Left ventricle myocardium inferior (tissue), 1 donor: ENCODE measurements at regions not wholly inside any gene's neighbourhood (a gene's known extent, or its start where the extent isn't known, plus 50 kb on each side); places are given as distances from the start of the nearest gene placed in this dataset.

Source experiments
- DNase-seq: peaks from one replicate; pipeline ENCODE4 v3.0.0-alpha.2; 2020
- H3K27ac ChIP-seq: fragments of 200-600 bp; replicated peaks from 2 replicates; pipeline ENCODE4 v1.8.0; 2021
- H3K27me3 ChIP-seq: fragments of 200-600 bp; 2 replicates; pipeline ENCODE4 v1.8.0; 2021; ENCODE audit warnings: low read depth
- H3K36me3 ChIP-seq: fragments of 200-600 bp; 2 replicates; pipeline ENCODE4 v1.8.0; 2021
- H3K4me1 ChIP-seq: fragments of 200-600 bp; 2 replicates; pipeline ENCODE4 v1.8.0; 2021
- H3K4me3 ChIP-seq: fragments of 200-600 bp; 2 replicates; pipeline ENCODE4 v1.8.0; 2021; ENCODE audit warnings: mild to moderate bottlenecking, moderate library complexity
- H3K9me3 ChIP-seq: fragments of 200-600 bp; replicated peaks from 2 replicates; pipeline ENCODE4 v1.8.0; 2021
- intact Hi-C: fragments of 100-400 bp; cut with micrococcal nuclease; formaldehyde crosslinking; loops from one replicate; pipeline ENCODE4 v1.11.0; 2022
- TF ChIP-seq, protein P1 (sequence below): fragments of 200-600 bp; IDR thresholded peaks from 2 replicates; pipeline ENCODE4 v1.8.0; 2021; ENCODE audit warnings: antibody characterized with exemption, mild to moderate bottlenecking, borderline replicate concordance
- donor health status: DM: no; HTN: yes; CAD: no; lungs with severe emphysema.

DNA sequence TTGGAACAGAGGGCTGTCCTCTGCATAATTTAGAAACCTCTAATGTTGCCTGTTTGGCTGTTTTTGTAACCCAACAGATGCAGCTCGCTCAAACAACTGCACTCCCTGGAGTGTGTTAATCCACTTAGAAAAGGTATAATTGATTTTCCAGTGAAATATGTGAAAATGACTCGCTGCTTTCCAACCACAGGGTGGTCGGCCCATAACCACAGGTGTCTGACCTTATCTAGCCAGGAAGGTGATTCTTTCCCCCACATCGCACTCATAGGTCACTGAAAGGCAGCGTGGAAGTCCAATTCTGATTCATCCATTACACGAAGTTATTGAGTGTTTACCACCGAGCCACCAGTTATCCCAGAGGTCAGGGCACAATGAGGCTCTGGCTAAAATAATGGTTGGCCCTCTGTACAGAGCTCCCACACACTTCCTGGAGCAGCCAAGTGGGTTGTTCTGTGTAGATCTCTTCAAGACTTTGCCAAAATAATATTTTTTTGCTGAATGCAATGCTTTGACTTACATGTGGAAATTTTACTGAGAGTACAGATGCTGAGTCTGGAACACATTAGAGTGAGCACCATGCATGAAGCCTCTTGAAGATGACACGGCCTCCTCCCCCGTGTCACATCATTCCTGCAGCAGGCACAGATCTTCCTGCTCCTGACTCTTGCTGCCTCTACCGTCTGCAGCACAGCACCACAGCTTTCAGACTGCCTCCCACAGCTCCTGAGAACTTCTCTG lies 396.2 kb downstream of the ZNF516 start:
- Histone ChIP-seq H3K36me3 (no peaks in the 10 kb centered on the region), H3K4me1 (no peaks in the 10 kb centered on the region), H3K27ac (no peak overlapping the region), H3K27me3 (peaks cover 28% of the 10 kb centered on the region), H3K9me3 (peaks cover 26% of the 10 kb centered on the region), H3K4me3 (no peak overlapping the region)
- DNase-seq: no peak
- TF ChIP-seq, protein P1, sequence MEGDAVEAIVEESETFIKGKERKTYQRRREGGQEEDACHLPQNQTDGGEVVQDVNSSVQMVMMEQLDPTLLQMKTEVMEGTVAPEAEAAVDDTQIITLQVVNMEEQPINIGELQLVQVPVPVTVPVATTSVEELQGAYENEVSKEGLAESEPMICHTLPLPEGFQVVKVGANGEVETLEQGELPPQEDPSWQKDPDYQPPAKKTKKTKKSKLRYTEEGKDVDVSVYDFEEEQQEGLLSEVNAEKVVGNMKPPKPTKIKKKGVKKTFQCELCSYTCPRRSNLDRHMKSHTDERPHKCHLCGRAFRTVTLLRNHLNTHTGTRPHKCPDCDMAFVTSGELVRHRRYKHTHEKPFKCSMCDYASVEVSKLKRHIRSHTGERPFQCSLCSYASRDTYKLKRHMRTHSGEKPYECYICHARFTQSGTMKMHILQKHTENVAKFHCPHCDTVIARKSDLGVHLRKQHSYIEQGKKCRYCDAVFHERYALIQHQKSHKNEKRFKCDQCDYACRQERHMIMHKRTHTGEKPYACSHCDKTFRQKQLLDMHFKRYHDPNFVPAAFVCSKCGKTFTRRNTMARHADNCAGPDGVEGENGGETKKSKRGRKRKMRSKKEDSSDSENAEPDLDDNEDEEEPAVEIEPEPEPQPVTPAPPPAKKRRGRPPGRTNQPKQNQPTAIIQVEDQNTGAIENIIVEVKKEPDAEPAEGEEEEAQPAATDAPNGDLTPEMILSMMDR: no peak
- intact Hi-C loops: no loop called here

DNA sequence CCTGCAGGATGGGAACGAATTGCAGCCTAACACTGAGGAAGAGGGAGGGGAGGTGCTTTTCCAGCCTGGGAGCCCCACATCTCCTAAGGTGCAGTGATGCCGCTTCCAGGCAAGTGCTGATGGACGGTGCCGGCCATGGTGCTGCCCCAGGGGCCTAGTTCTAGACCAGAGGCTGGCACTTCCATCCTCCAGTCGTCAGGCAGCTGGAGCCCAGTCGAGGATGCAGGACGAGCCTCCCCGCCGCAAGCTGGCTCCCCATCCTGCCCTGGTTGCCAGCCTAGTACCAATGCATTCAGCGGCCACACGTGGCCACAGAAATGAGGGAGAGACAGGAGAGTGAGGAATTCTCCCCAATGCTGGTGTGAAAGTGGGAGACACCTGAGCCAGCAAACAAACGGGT lies 413.5 kb downstream of the ZNF516 start:
- DNase-seq: no peak
- Histone ChIP-seq H3K27ac (no peak overlapping the region), H3K36me3 (no peaks in the 10 kb centered on the region), H3K27me3 (no peaks in the 10 kb centered on the region), H3K9me3 (peaks cover 22% of the 10 kb centered on the region), H3K4me3 (no peak overlapping the region), H3K4me1 (no peaks in the 10 kb centered on the region)
- TF ChIP-seq, protein P1: no peak
- intact Hi-C loops: no loop called here

DNA sequence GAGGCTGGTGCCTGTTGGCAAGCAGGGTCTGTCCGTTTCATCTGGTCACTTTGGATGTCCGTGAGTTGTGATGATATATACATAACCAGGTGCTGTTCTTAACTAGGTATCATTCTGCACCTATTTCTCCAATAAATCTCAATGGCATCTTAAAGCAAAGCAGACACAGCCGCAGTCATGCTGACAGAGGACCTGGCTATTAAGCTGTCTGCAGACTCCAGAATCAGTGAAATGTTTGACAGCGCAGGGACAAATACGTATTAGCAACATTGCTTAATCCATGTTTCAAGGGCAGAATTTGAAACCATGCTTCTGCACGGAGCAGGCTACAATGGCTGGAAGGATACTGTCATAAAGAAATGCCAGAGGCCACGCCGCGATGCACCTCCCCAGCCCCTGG lies 414.6 kb downstream of the ZNF516 start:
- H3K27me3 ChIP-seq: no peaks in the 10 kb centered on the region
- no peaks in the 10 kb centered on the region for H3K36me3 ChIP-seq
- TF ChIP-seq, protein P1: no peak
- no peak overlapping the region for H3K27ac ChIP-seq
- no peak for DNase-seq
- H3K9me3 ChIP-seq: peaks cover 15% of the 10 kb centered on the region
- H3K4me3 ChIP-seq: no peak overlapping the region
- intact Hi-C loops: no loop called here
- H3K4me1 ChIP-seq: no peaks in the 10 kb centered on the region

DNA sequence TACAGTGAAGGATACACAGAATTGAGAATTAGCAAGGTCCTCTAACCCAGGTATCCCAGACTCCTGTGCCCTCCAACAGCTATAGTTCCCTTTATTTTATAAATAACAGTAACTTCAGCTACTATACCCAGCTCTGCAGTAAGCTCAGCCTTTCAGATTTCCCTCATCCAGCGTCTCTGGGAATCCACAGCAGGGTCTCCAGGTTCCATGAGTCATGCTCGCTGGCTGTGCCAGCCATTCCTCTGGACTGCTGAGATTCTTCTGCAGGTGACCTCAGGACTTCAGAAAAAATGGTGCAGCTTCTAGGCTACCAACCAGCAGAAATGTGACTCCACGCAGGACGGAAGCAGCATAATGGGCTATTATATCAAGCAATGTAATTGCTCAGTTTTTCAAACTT lies 419.3 kb downstream of the ZNF516 start:
- intact Hi-C loops: no loop called here
- H3K9me3 ChIP-seq: no peaks in the 10 kb centered on the region
- H3K27ac ChIP-seq: no peak overlapping the region
- H3K27me3 ChIP-seq: no peaks in the 10 kb centered on the region
- H3K4me1 ChIP-seq: no peaks in the 10 kb centered on the region
- H3K4me3 ChIP-seq: no peak overlapping the region
- no peaks in the 10 kb centered on the region for H3K36me3 ChIP-seq
- no peak for DNase-seq
- TF ChIP-seq, protein P1: no peak

DNA sequence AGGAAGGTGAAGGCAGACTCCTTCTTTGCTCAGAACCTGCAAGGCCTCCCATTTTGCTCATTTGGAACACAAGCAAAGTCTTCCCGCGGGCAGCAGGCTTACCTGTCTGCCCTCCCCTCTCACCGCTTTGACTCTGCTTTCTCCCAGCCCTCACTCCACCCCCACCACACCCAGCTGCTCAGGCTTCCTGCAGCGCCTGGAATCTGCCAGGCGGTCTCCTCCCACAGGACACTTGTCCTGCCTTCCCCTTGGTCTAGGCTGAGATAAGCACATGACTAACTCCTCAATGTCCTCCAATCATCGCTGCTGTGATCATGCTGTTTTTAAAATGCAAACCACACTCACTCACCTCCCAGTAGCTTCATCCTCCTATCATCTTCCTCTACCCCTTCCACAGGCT lies 430.0 kb downstream of the ZNF516 start:
- H3K36me3 ChIP-seq: no peaks in the 10 kb centered on the region
- no peak overlapping the region for H3K27ac ChIP-seq
- no peaks in the 10 kb centered on the region for H3K9me3 ChIP-seq
- peaks cover 16% of the 10 kb centered on the region for H3K27me3 ChIP-seq
- DNase-seq: no peak
- no peaks in the 10 kb centered on the region for H3K4me1 ChIP-seq
- intact Hi-C loops: no loop called here
- TF ChIP-seq, protein P1: no peak
- H3K4me3 ChIP-seq: no peak overlapping the region
